ENCODE measurements at regions not wholly inside any gene's neighbourhood (a gene's known extent, or its start where the extent isn't known, plus 50 kb on each side); places are given as distances from the start of the nearest gene placed in this dataset.
"Not testable (repeated sequence)": the region's sequence is repeated elsewhere in the genome, so short reads cannot be mapped to it uniquely, and the experiment has no call there.

DNA sequence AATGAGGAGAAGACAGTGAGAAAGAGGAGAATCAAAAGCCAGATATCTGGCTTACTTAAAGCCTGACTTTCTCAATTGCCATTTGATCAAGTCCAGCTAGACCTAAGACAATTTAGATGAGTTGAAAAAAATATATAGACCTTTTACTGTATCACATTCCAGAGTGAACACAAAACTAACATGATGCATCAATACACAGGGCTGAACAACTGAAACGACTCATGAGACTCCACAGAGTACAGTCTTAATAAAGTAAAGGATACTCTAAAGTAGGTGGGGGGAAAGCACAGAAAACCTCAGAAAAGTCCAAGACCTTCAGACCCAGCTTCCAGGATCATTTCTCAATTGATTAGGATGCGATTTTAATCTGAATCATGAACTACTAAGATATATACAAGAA, 95.3 kb upstream of the OR9G4 start:
- Histone ChIP-seq H3K4me1 (peaks cover 5% of the 10 kb centered on the region), H3K9me3 (no peaks in the 10 kb centered on the region), H3K27ac (no peak overlapping the region), H3K4me3 (no peak overlapping the region), H3K36me3 (no peaks in the 10 kb centered on the region), H3K27me3 (peaks cover 5% of the 10 kb centered on the region)
- 91% methylated on average over 2 of the region's 2 CpGs for WGBS
- TF ChIP-seq CTCF (IDR thresholded peaks at IDR 0.05) (no peak), EP300 (IDR thresholded peaks at IDR 0.05) (no peak), POLR2AphosphoS5 (IDR thresholded peaks at IDR 0.05) (no peak), POLR2A (IDR thresholded peaks at IDR 0.05) (no peak)
- DNase-seq (ENCODE audit: low spot score in 2 of 2): no peak

- Histone ChIP-seq H3K9me3 (no peaks in the 10 kb centered on the region), H3K4me3 (no peak overlapping the region), H3K4me1 (peaks cover 5% of the 10 kb centered on the region), H3K27ac (no peak overlapping the region), H3K36me3 (no peaks in the 10 kb centered on the region), H3K27me3 (peaks cover 5% of the 10 kb centered on the region)
- no peak for DNase-seq (ENCODE audit: low spot score in 2 of 2)
- 86% methylated on average over 5 of the region's 5 CpGs for WGBS
- no peak for TF ChIP-seq EP300 (IDR thresholded peaks at IDR 0.05)
- TF ChIP-seq POLR2A (IDR thresholded peaks at IDR 0.05): no peak
- no peak for TF ChIP-seq CTCF (IDR thresholded peaks at IDR 0.05)
- TF ChIP-seq POLR2AphosphoS5 (IDR thresholded peaks at IDR 0.05): no peak
Observed at GRCh38 chr11:56842814-56843794, 94.6 kb upstream of the OR9G4 start.

- WGBS: 17% methylated on average over 8 of the region's 8 CpGs
- Histone ChIP-seq H3K9me3 (no peaks in the 10 kb centered on the region), H3K4me1 (peaks cover 5% of the 10 kb centered on the region), H3K27ac (no peak overlapping the region), H3K4me3 (no peak overlapping the region), H3K36me3 (no peaks in the 10 kb centered on the region), H3K27me3 (peaks cover 8% of the 10 kb centered on the region)
- no peak for DNase-seq (ENCODE audit: low spot score in 2 of 2)
- TF ChIP-seq EP300 (IDR thresholded peaks at IDR 0.05): no peak
- TF ChIP-seq CTCF (IDR thresholded peaks at IDR 0.05): peak; percentile 38 to 52
Observed at GRCh38 chr11:56841210-56841810, 92.8 kb upstream of the OR9G4 start.

GRCh38 chr11:56827357-56827756, 78.9 kb upstream of the OR9G4 start:
- not testable (repeated sequence) for H3K9me3 ChIP-seq; DNase-seq (ENCODE audit: low spot score in 2 of 2); H3K27ac ChIP-seq; H3K36me3 ChIP-seq; H3K4me1 ChIP-seq; H3K4me3 ChIP-seq; H3K27me3 ChIP-seq
- WGBS: 37% methylated on average over 5 of the region's 5 CpGs

DNA sequence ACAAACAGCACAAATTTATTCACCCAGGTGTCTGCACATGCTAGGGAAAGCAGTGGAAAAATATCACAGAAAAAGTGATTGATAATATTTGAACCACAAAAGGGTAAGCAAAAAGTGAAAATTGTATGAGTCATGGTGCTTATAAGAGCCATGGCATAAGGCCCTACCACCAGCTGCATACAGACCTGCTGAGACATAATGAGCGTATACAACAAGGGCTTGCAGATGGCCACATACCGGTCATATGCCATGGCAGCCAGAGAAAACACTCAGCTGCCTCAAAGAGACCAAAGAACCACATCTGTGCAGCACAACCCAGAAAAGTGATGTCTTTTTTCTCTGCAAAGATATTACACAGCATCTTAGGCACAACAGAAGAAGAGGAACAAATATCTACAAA, 71.4 kb upstream of the OR9G4 start:
- 89% methylated on average over 2 of the region's 2 CpGs for WGBS
- no peaks in the 10 kb centered on the region for H3K36me3 ChIP-seq

More for the DNA sequence above, 71.4 kb upstream of the OR9G4 start:
- Histone ChIP-seq H3K27ac (no peak overlapping the region), H3K4me1 (no peaks in the 10 kb centered on the region), H3K9me3 (no peaks in the 10 kb centered on the region), H3K4me3 (no peak overlapping the region), H3K27me3 (peaks cover 10% of the 10 kb centered on the region)
- TF ChIP-seq EP300 (IDR thresholded peaks at IDR 0.05): no peak
- TF ChIP-seq CTCF (IDR thresholded peaks at IDR 0.05): no peak
- no peak for TF ChIP-seq POLR2A (IDR thresholded peaks at IDR 0.05)
- TF ChIP-seq POLR2AphosphoS5 (IDR thresholded peaks at IDR 0.05): no peak
- DNase-seq (ENCODE audit: low spot score in 2 of 2): no peak

Data from suprapubic skin (tissue), 4 donors.